HL-60 (cell line): ENCODE measurements at regions not wholly inside any gene's neighbourhood (a gene's known extent, or its start where the extent isn't known, plus 50 kb on each side); places are given as distances from the start of the nearest gene placed in this dataset.

Experiments used
- DNase-seq, 2 experiments: peaks; one replicate each; pipeline ENCODE4 v3.0.0-alpha.2; 2010 to 2020; ENCODE audit warnings: low read depth in 1 of 2, low spot score in 1 of 2
- H3K27ac ChIP-seq: fragments of 250-450 bp; sonication (Bioruptor Pico); replicated peaks from 2 replicates; pipeline ENCODE4 v1.5.1; 2020; ENCODE audit warnings: mild to moderate bottlenecking, moderate library complexity
- H3K27me3 ChIP-seq: fragments of 250-450 bp; sonication (Bioruptor Pico); 2 replicates; pipeline ENCODE4 v1.5.1; 2021; ENCODE audit warnings: mild to moderate bottlenecking, moderate library complexity; ENCODE audit not compliant: insufficient read depth, poor library complexity, severe bottlenecking
- H3K4me3 ChIP-seq: replicated peaks from 2 replicates; pipeline ENCODE4 v1.5.1; 2011; ENCODE audit warnings: mild to moderate bottlenecking, control low read depth, low read length; ENCODE audit not compliant: insufficient read depth
- CTCF ChIP-seq: IDR thresholded peaks from one replicate; pipeline ENCODE4 v1.5.1; 2011; ENCODE audit warnings: low read length, control low read depth, inconsistent platforms; ENCODE audit not compliant: insufficient read depth
- GABPA ChIP-seq: IDR thresholded peaks from 2 replicates; pipeline ENCODE4 v1.6.1; 2012; ENCODE audit warnings: low read depth
- POLR2AphosphoS5 ChIP-seq: IDR thresholded peaks from 2 replicates; pipeline ENCODE4 v1.6.1; 2012; ENCODE audit warnings: low read depth
- REST ChIP-seq: IDR thresholded peaks from 2 replicates; pipeline ENCODE4 v1.6.1; 2012; ENCODE audit warnings: low read depth; ENCODE audit not compliant: insufficient replicate concordance
- SPI1 ChIP-seq: IDR thresholded peaks from 2 replicates; pipeline ENCODE4 v1.6.1; 2012; ENCODE audit warnings: low read depth, mild to moderate bottlenecking, borderline replicate concordance

GRCh38 chr2:172227719-172228118 is 125.0 kb upstream of the DLX2 start:
- Histone ChIP-seq H3K4me3 (no peak overlapping the region), H3K27me3 (no peaks in the 10 kb centered on the region), H3K27ac (no peak overlapping the region)
- DNase-seq: no peak
- TF ChIP-seq REST: no peak
- no peak for TF ChIP-seq POLR2AphosphoS5
- no peak for TF ChIP-seq GABPA
- no peak for TF ChIP-seq CTCF
- no peak for TF ChIP-seq SPI1

- no peak for DNase-seq
- Histone ChIP-seq H3K27ac (no peak overlapping the region), H3K4me3 (no peak overlapping the region), H3K27me3 (no peaks in the 10 kb centered on the region)
- no peak for TF ChIP-seq CTCF
- no peak for TF ChIP-seq SPI1
- TF ChIP-seq GABPA: no peak
These were observed 125.6 kb upstream of the DLX2 start for GRCh38 chr2:172228177-172228808.

DNA sequence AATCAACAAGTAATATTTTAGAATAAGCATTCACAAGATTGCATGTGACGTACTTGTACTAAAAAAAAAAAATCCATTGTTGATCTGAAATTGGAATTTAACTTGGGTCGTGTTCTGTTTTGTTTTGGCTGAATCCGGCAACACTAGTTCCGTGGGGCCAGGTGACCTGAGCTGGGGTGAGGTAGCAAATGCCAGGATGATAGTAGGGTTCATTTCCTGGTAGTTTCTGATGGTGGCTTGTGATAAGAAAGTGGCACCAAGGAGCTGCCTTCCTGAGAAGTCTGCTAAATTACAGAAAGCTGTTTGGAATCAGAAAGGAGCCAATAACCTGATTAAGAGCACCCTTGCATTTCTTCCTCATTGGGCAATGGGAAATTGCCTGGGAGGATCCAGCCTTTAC is 126.4 kb upstream of the DLX2 start:
- no peaks in the 10 kb centered on the region for H3K27me3 ChIP-seq
- H3K4me3 ChIP-seq: no peak overlapping the region
- TF ChIP-seq SPI1 (no peak), GABPA (no peak), REST (no peak), POLR2AphosphoS5 (no peak), CTCF (no peak)
- DNase-seq: no peak
- H3K27ac ChIP-seq: no peak overlapping the region

DNA sequence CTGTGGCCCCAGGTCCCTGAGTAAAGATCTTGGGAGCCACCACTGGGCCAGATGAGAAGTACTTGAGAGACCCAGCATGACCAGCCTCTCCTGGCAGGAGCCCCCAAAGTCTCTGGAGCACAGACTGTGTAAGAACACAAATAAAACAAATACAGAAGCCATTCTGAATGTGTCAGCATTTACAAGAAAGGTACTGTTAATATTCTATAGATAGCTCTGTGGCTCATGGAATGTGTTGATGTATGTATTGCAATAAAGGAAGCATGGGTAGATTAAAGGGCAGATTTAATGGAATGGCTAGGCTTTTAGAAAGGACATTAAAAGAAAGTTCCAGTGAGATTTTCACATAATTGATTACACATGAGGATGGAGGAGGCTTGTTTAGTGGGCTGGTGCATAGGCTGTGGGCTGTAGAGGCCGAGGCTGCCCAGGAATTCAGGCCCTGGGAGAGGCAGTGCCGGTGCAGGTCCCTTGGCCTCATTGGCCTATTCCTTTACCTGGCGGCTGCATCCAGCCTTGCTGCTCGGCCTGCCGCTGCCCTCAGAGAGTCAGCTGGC is 127.7 kb upstream of the DLX2 start:
- Histone ChIP-seq H3K4me3 (no peak overlapping the region), H3K27me3 (no peaks in the 10 kb centered on the region), H3K27ac (no peak overlapping the region)
- DNase-seq: no peak
- TF ChIP-seq REST: no peak
- TF ChIP-seq GABPA: no peak
- no peak for TF ChIP-seq SPI1
- no peak for TF ChIP-seq POLR2AphosphoS5
- TF ChIP-seq CTCF: no peak
